ENCODE measurements at regions not wholly inside any gene's neighbourhood (a gene's known extent, or its start where the extent isn't known, plus 50 kb on each side); places are given as distances from the start of the nearest gene placed in this dataset.

DNA sequence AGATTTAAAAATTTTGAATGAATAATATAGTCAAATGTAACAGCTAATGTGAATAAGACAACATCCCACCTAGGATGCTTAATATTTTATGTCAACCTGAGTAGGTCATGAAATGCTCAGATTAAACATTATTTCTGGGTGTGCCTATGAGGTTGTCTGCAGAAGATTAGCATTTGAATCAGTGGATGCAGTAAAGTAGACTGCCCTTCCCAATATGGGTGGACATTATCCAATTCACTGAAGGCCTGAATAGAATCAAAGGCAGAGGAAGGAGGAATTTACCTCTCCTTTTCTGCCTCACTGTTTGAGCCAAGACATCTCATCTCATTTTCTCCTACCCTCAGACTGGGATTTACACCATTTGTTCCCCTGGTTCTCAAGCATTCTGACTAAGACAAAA, 1582.3 kb downstream of the EFNA5 start:
- TF ChIP-seq, protein P1, sequence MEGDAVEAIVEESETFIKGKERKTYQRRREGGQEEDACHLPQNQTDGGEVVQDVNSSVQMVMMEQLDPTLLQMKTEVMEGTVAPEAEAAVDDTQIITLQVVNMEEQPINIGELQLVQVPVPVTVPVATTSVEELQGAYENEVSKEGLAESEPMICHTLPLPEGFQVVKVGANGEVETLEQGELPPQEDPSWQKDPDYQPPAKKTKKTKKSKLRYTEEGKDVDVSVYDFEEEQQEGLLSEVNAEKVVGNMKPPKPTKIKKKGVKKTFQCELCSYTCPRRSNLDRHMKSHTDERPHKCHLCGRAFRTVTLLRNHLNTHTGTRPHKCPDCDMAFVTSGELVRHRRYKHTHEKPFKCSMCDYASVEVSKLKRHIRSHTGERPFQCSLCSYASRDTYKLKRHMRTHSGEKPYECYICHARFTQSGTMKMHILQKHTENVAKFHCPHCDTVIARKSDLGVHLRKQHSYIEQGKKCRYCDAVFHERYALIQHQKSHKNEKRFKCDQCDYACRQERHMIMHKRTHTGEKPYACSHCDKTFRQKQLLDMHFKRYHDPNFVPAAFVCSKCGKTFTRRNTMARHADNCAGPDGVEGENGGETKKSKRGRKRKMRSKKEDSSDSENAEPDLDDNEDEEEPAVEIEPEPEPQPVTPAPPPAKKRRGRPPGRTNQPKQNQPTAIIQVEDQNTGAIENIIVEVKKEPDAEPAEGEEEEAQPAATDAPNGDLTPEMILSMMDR (IDR thresholded peaks at IDR 0.05), result no peak
- TF ChIP-seq POLR2A (IDR thresholded peaks at IDR 0.05), result no peak
- no peak for TF ChIP-seq EP300 (IDR thresholded peaks at IDR 0.05)

All from stomach (tissue), 4 donors.